Spleen (tissue), 11 donors: ENCODE measurements at regions not wholly inside any gene's neighbourhood (a gene's known extent, or its start where the extent isn't known, plus 50 kb on each side); places are given as distances from the start of the nearest gene placed in this dataset.

Experiments
- DNase-seq: peaks from one replicate; pipeline ENCODE4 v3.0.0-alpha.2; 2020
- H3K27ac ChIP-seq, 8 donors: fragments of 200-600 bp; sonication (generic) in 7 of 8; 1 replicate in 4 of 8; 2 replicates in 4 of 8; pipeline versions ENCODE4 v1.5.0 to v1.8.0; 2016 to 2021; ENCODE audit warnings: inconsistent platforms in 4 of 8, mild to moderate bottlenecking in 4 of 8, moderate library complexity in 1 of 8
- H3K27me3 ChIP-seq, 7 donors: fragments of 200-600 bp; sonication (generic) in 6 of 7; replicated peaks in 1 of 7; 1 replicate in 4 of 7; 2 replicates in 3 of 7; pipeline versions ENCODE4 v1.5.0 to v1.8.0; 2016 to 2021; ENCODE audit warnings: inconsistent platforms in 3 of 7, mild to moderate bottlenecking in 1 of 7
- H3K36me3 ChIP-seq, 6 donors: fragments of 200-600 bp; sonication (generic) in 5 of 6; 1 replicate in 4 of 6; 2 replicates in 2 of 6; pipeline versions ENCODE4 v1.5.0 to v1.8.0; 2016 to 2021; ENCODE audit warnings: inconsistent platforms in 2 of 6
- H3K4me1 ChIP-seq, 6 donors: fragments of 200-600 bp; sonication (generic) in 5 of 6; 1 replicate in 3 of 6; 2 replicates in 3 of 6; pipeline versions ENCODE4 v1.5.0 to v1.8.0; 2016 to 2021; ENCODE audit warnings: inconsistent platforms in 3 of 6
- H3K4me3 ChIP-seq, 8 donors: fragments of 200-600 bp; sonication (generic) in 7 of 8; 1 replicate in 4 of 8; 2 replicates in 4 of 8; pipeline versions ENCODE4 v1.5.0 to v1.8.0; 2016 to 2021; ENCODE audit warnings: inconsistent platforms in 4 of 8, mild to moderate bottlenecking in 4 of 8, moderate library complexity in 2 of 8
- H3K9me3 ChIP-seq, 8 donors: fragments of 200-600 bp; sonication (generic) in 7 of 8; 1 replicate in 4 of 8; 2 replicates in 4 of 8; pipeline versions ENCODE4 v1.5.0 to v1.8.0; 2016 to 2021; ENCODE audit warnings: inconsistent platforms in 4 of 8
- CTCF ChIP-seq, 11 experiments: fragments of 200-600 bp in 7 of 11; fragments of 450-650 bp in 4 of 11; sonication (generic) in 4 of 11; IDR thresholded peaks in 8 of 11; conservative IDR thresholded peaks in 3 of 11; 1 replicate in 7 of 11; 2 replicates in 4 of 11; pipeline versions ENCODE4 v1.4.0 to v1.8.0; 2016 to 2021; ENCODE audit warnings: antibody characterized with exemption in 11 of 11, inconsistent platforms in 4 of 11, mild to moderate bottlenecking in 1 of 11
- POLR2A ChIP-seq, 3 donors: fragments of 450-650 bp; IDR thresholded peaks; one replicate each; pipeline ENCODE4 v1.5.1; 2017; ENCODE audit warnings: antibody characterized with exemption in 3 of 3, mild to moderate bottlenecking in 1 of 3
- POLR2AphosphoS5 ChIP-seq, 3 donors: sonication (generic); formaldehyde crosslinking; IDR thresholded peaks; one replicate each; pipeline ENCODE4 v1.5.1; 2017; ENCODE audit warnings: antibody characterized with exemption in 3 of 3
- WGBS, 5 donors: extraction: QIAGEN DNeasy Blood & Tissue Kit in 3 of 5; methylation state at CpG; one replicate each; pipeline versions ENCODE4 v1.1.5 to v1.1.7; 2013 to 2018; 5-methylcytosine and 5-hydroxymethylcytosine counted together
- intact Hi-C: fragments of 100-400 bp; cut with DNase I; formaldehyde crosslinking; loops from one replicate; pipeline ENCODE4 v1.15.0; 2023; ENCODE audit warnings: low total_unique reads
- microRNA-seq, 3 donors: library from miRNA; unstranded; fragments of <30 nt; microRNA quantifications; one replicate each; pipeline versions ENCODE4 to v1.1.0, GENCODE V29; 2019 to 2020
- small RNA-seq, 4 donors: library from RNA; depleted of rRNA; stranded (forward); fragments of <200 nt; gene quantifications; one replicate each; pipeline ENCODE3, GENCODE V24; 2016
- donor health status: healthy with polysubstance abuse.
- donor health status: DM: no; HTN: no; CAD: no; lungs with moderate emphysema.
- donor health status: DM: no; HTN: no; CAD: no.
- donor health status: Bipolar disorder and iron deficiency.
- donor health status: healthy.
- donor health status: DM: no; HTN: no; CAD: no.
- donor health status: DM: yes; HTN: yes; CAD: no.

GRCh38 chr2:225738735-225739134 is 339.2 kb downstream of the NYAP2 start:
- no peaks in the 10 kb centered on the region for H3K36me3 ChIP-seq
- no peaks in the 10 kb centered on the region for H3K9me3 ChIP-seq
- no peak overlapping the region for H3K4me3 ChIP-seq
- H3K27me3 ChIP-seq = peaks cover 0 to 5% (median 0%) of the 10 kb centered on the region in 7 donors
- no peak for DNase-seq
- TF ChIP-seq POLR2AphosphoS5 (IDR thresholded peaks at IDR 0.05) (no peak), CTCF (IDR thresholded peaks at IDR 0.05 in 8 of 11, conservative IDR thresholded peaks at IDR 0.05 in 3 of 11) (no peak), POLR2A (IDR thresholded peaks at IDR 0.05) (no peak)
- no peaks in the 10 kb centered on the region for H3K4me1 ChIP-seq
- 79 to 92% (median 85%) methylated on average over 1 of the region's 1 CpG for WGBS, 5 donors
- intact Hi-C loops = no loop called here
- H3K27ac ChIP-seq = no peak overlapping the region

GRCh38 chr2:225737556-225737955 is 338.0 kb downstream of the NYAP2 start:
- WGBS, 5 donors = 9 to 15% (median 10%) methylated on average over 1 of the region's 1 CpG
- no peaks in the 10 kb centered on the region for H3K4me1 ChIP-seq
- H3K36me3 ChIP-seq = no peaks in the 10 kb centered on the region
- no peaks in the 10 kb centered on the region for H3K9me3 ChIP-seq
- intact Hi-C loops = no loop called here
- no peak for DNase-seq
- TF ChIP-seq POLR2AphosphoS5 (IDR thresholded peaks at IDR 0.05) (no peak), CTCF (IDR thresholded peaks at IDR 0.05 in 8 of 11, conservative IDR thresholded peaks at IDR 0.05 in 3 of 11) (no peak)
- H3K27me3 ChIP-seq = peaks cover 0 to 5% (median 0%) of the 10 kb centered on the region in 7 donors
- no peak overlapping the region for H3K27ac ChIP-seq
- no peak overlapping the region for H3K4me3 ChIP-seq

GRCh38 chr2:225735844-225736243 is 336.3 kb downstream of the NYAP2 start:
- Histone ChIP-seq H3K4me3 (no peak overlapping the region), H3K27ac (no peak overlapping the region), H3K36me3 (no peaks in the 10 kb centered on the region), H3K9me3 (no peaks in the 10 kb centered on the region), H3K27me3 (peaks cover 0 to 12% (median 0%) of the 10 kb centered on the region in 7 donors), H3K4me1 (no peaks in the 10 kb centered on the region)
- TF ChIP-seq CTCF (IDR thresholded peaks at IDR 0.05 in 8 of 11, conservative IDR thresholded peaks at IDR 0.05 in 3 of 11) = no peak
- no peak for TF ChIP-seq POLR2AphosphoS5 (IDR thresholded peaks at IDR 0.05)
- TF ChIP-seq POLR2A (IDR thresholded peaks at IDR 0.05) = no peak
- 25 to 76% (median 29%) methylated on average over 3 of the region's 3 CpGs for WGBS, 5 donors
- intact Hi-C loops = no loop called here
- no peak for DNase-seq

GRCh38 chr2:225725726-225726125 is 326.2 kb downstream of the NYAP2 start:
- DNase-seq = no peak
- H3K27ac ChIP-seq = no peak overlapping the region
- no peaks in the 10 kb centered on the region for H3K9me3 ChIP-seq
- intact Hi-C loops = no loop called here
- TF ChIP-seq CTCF (IDR thresholded peaks at IDR 0.05 in 8 of 11, conservative IDR thresholded peaks at IDR 0.05 in 3 of 11) = no peak
- TF ChIP-seq POLR2AphosphoS5 (IDR thresholded peaks at IDR 0.05) = no peak
- no peak for TF ChIP-seq POLR2A (IDR thresholded peaks at IDR 0.05)
- H3K4me1 ChIP-seq = no peaks in the 10 kb centered on the region
- no peaks in the 10 kb centered on the region for H3K36me3 ChIP-seq
- no peak overlapping the region for H3K4me3 ChIP-seq
- no peaks in the 10 kb centered on the region for H3K27me3 ChIP-seq
- WGBS, 5 donors = 19 to 50% (median 27%) methylated on average over 3 of the region's 3 CpGs

Small RNA genes in the stretch of these regions (microRNA-seq; reads per million reads assigned to microRNA genes)
- gene MIR5702 = 0 reads per million in 3 donors

Small RNA genes in the stretch of these regions (small RNA-seq; reads per million reads assigned to genes)
- gene AC068138.1 (0 reads per million in 4 donors), gene MIR5702 (0 reads per million in 4 donors)
